T-helper 1 cell (primary cell): ENCODE measurements at regions not wholly inside any gene's neighbourhood (a gene's known extent, or its start where the extent isn't known, plus 50 kb on each side); places are given as distances from the start of the nearest gene placed in this dataset.
"Not testable (repeated sequence)": the region's sequence is repeated elsewhere in the genome, so short reads cannot be mapped to it uniquely, and the experiment has no call there.

Experiments used
- DNase-seq, 5 donors: peaks; one replicate each; pipeline ENCODE4 v3.0.0-alpha.2; 2012 to 2020

DNA sequence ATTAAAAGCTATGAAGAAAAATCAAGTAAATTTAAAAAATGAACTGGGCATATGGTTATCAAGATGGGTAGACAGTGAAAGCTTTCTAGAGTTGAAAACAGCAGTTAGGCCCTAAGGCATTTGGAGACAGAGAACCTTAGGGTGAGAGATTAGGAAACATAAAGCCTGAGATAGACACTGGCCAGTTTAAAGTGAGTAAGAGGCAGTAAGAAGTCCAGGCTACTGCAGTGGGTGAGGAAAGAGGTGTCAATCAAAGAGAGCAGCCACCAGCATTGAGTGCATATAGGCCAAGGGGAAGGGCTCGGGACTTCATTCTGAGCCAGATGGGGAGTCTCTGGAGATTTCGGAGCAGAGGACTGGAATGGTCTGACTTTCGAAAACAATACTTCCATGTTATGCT lies 1360.5 kb upstream of the ADGRL4 start:
- no peak for DNase-seq

GRCh38 chr1:80365359-80366021 lies 1359.0 kb upstream of the ADGRL4 start:
- no peak for DNase-seq

- DNase-seq = no peak
Measured at GRCh38 chr1:80363689-80364475, 1357.4 kb upstream of the ADGRL4 start.

GRCh38 chr1:80359666-80360065 lies 1353.1 kb upstream of the ADGRL4 start:
- DNase-seq = no peak

DNA sequence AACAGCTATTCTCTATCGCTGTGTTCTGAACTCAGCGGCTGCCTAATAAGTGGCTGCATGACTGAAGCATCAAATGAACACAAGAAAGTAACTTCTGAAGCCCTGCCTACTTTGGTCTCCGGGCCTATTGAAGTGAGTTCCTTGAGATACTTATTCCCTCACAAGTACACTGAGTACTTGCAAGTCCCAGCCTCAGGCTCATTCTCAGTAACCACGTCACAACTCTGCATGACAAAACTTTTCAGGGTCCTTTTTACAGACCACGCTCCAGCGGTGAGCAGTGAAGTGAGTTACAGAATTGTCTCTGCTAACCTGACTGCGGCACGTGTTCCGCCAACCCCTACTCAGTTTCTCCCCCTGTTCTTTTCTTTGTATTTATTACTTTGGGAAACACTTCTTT lies 1342.7 kb upstream of the ADGRL4 start:
- DNase-seq = no peak

GRCh38 chr1:80341021-80341420 lies 1334.5 kb upstream of the ADGRL4 start:
- no peak for DNase-seq

DNA sequence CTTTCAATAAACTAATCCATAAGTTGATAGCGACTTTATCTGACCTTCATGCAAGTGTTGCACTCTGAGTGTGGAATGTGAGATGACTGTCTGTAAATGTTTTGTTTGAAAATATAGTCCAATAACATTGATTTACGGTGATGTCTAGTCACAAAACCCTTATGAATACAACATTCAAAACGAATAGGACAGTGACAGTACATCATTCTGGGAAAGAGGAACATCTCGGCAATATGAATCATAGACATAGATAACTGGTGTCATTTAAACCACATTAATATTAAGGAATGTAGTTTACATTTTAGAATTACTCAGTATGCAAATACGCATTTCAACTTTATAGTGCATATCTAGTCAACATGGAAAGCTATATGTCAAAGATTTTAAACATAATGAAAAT lies 1311.6 kb upstream of the ADGRL4 start:
- DNase-seq = no peak

DNA sequence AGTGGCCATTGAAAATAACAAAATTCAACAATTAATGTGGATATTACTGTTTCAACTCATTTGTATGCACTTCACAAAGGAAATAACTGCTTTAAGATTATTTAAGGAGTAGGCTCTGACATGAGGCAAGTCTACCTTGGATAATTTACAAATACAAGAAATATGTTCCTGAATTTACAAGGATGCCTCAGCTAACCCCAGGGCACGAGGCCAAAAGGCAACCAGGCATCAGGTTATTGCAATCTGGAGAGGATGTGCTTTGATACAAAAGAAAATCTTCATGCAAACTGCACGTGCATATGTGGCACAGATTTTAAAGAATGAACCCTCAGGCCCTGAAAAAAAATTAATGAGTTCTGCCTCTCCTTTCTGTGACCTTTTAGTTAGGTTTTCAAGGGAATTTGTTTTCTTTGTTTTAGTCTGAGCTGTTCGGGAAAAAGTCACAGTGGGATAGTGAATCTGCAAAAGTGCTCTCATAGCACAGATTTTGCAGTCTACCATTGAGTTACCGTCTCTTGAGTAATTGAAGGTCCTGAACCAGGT lies 1304.2 kb upstream of the ADGRL4 start:
- DNase-seq = no peak

GRCh38 chr1:80305466-80305865 lies 1298.9 kb upstream of the ADGRL4 start:
- no peak for DNase-seq

- DNase-seq = no peak
Measured at GRCh38 chr1:80293818-80294217, 1287.3 kb upstream of the ADGRL4 start.

- DNase-seq = not testable (repeated sequence)
Measured at GRCh38 chr1:80288750-80289149, 1282.2 kb upstream of the ADGRL4 start.

DNA sequence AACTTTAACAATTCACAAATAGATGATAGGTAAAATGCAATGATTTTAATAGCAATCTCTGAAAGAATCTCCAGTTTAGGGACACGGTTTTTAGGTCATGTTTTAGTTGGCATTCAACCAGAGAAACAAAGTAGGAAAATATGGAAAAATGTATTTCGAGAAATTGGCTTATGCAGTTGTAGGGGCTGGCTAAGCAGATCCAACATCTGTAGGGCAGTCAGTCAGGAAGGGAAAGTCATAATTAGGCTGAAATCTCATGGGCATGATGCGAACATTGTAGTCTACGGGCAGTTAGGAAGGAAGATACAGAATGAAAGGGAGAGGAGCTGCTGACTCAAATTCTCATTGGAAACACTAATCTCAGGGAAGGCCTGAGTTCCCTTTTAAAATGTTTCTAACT lies 1276.0 kb upstream of the ADGRL4 start:
- no peak for DNase-seq

- no peak for DNase-seq
Measured at GRCh38 chr1:80278936-80279335, 1272.4 kb upstream of the ADGRL4 start.

DNA sequence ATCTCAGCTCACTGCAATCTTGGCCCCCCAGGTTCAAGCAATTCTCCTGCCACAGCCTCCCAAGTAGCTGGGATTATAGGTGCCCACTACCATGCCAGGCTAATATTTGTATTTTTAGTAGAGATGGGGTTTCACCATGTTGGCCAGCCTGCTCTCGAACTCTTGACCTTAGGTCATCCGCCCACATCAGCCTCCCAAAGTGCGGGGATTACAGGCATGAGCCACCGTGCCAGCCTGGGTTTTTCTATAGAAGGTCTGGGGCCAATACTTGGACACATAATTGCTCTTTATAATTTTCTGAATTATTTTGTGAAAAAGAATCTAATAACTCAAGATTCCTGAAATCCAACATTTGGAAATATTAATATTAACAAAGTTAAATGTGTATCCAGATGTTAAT lies 1267.7 kb upstream of the ADGRL4 start:
- DNase-seq = no peak

GRCh38 chr1:80272495-80272894 lies 1266.0 kb upstream of the ADGRL4 start:
- no peak for DNase-seq

GRCh38 chr1:80258659-80259058 lies 1252.1 kb upstream of the ADGRL4 start:
- DNase-seq = no peak

- DNase-seq = no peak
Measured at GRCh38 chr1:80251591-80251990, 1245.1 kb upstream of the ADGRL4 start.

- no peak for DNase-seq
Measured at GRCh38 chr1:80251171-80251570, 1244.6 kb upstream of the ADGRL4 start.

- DNase-seq = no peak
Measured at GRCh38 chr1:80250573-80251168, 1244.1 kb upstream of the ADGRL4 start.

GRCh38 chr1:80249699-80250098 lies 1243.2 kb upstream of the ADGRL4 start:
- no peak for DNase-seq

DNA sequence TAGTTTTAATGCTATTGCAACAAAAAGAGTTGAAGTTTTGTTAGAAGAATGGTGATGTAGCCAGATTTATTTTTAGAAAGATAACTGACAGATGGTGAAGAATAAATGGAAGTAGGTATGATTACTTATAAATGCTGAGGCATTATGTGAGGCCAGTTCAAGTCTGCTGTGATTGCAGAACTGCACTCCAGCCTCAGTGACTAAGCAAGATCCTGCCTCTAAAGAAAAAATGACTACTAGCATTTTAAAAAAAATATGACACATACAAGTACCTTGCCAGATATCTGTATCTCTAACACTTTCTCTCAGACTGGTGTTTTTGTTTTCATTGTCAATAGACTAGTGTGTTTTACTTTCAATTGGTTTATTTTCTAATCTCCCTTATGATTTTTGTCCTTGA lies 1242.4 kb upstream of the ADGRL4 start:
- DNase-seq = no peak

DNA sequence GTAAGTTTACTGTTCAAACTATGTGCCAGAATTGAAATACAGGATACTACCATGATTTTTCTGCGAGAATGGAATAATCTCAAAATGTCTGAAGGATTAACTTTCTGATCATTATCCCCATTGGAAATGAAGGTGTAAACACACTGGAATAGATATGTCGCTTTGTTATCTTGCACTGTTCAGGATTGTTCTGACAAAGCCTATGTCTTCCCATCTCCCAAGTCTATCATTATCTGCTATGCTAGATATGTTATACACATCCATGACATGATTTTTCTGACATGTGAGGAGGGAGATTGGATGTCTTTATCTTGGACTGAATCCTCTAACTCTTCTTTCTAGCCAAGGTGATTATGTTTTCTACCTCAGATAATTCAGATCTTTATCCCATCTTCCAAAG lies 1239.3 kb upstream of the ADGRL4 start:
- DNase-seq = no peak

DNA sequence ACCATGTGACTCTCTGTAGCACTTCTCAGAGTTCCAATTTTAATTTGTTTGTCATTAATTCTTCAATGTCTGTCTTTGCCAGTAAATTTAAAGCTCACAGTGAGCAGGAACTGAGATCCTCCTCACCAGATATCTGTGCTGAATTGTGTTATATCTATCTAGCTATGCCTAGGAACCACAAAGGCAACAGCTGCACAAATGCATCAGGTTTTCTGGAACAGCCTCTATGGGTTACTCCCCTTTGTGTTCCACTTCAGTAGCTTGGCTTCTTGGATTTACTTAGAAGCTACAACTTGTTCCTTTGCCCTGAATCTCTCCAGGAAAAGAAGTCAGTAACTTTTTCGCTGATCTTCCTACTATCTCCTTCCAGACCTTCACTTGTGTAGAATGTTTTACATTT lies 1237.8 kb upstream of the ADGRL4 start:
- no peak for DNase-seq

DNA sequence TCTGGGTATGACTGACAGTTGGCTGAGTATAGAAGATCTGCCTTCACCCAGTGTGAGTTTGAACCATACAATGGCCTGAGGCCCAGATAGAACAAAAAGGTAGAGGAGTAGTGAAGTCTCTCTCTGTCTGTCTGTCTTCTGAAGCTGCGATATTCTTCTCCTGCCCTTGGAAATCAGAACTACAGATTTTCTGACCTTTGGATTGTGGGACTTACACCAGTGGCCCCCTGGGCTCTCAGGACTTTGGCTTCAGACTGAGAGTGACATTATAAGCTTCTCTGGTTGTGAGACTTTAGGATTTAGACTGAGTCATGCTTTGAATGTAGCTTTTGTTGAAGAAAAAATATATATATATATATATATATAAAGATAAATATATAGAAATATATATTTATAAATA lies 1235.0 kb upstream of the ADGRL4 start:
- no peak for DNase-seq
